C1 segment of cervical spinal cord (tissue), 14 donors: ENCODE measurements at regions not wholly inside any gene's neighbourhood (a gene's known extent, or its start where the extent isn't known, plus 50 kb on each side); places are given as distances from the start of the nearest gene placed in this dataset.
A peak's percentile ranks its signal among the peaks of the same experiment; 100 is the strongest.
"Not testable (repeated sequence)": the region's sequence is repeated elsewhere in the genome, so short reads cannot be mapped to it uniquely, and the experiment has no call there.

Experiments
- DNase-seq, 14 donors: peaks; one replicate each; lab custom pipeline; 2025; lab: John Stamatoyannopoulos, UW

GRCh38 chr7:137110535-137110934 lies 233.0 kb downstream of the PTN start:
- DNase-seq: no peak

- DNase-seq: no peak
Measured at GRCh38 chr7:137110091-137110509, 233.4 kb downstream of the PTN start.

- not testable (repeated sequence) for DNase-seq
Measured at GRCh38 chr7:137107802-137108201, 235.7 kb downstream of the PTN start.

- not testable (repeated sequence) for DNase-seq
Measured at GRCh38 chr7:137103526-137103925, 235.1 kb downstream of the CHRM2 start.

GRCh38 chr7:137097111-137097510 lies 228.7 kb downstream of the CHRM2 start:
- DNase-seq: no peak

- DNase-seq: no peak
Measured at GRCh38 chr7:137096607-137097006, 228.2 kb downstream of the CHRM2 start.

GRCh38 chr7:137093198-137093597 lies 224.7 kb downstream of the CHRM2 start:
- no peak for DNase-seq

- DNase-seq: no peak
Measured at GRCh38 chr7:137091396-137091795, 222.9 kb downstream of the CHRM2 start.

- DNase-seq: no peak
Measured at GRCh38 chr7:137086896-137087295, 218.4 kb downstream of the CHRM2 start.

GRCh38 chr7:137084607-137085380 lies 216.3 kb downstream of the CHRM2 start:
- DNase-seq: peak in 1 of 14 donors; percentile 63

- no peak for DNase-seq
Measured at GRCh38 chr7:137082391-137082790, 213.9 kb downstream of the CHRM2 start.

GRCh38 chr7:137081321-137082093 lies 213.1 kb downstream of the CHRM2 start:
- DNase-seq: peak in 1 of 14 donors; percentile 70

- DNase-seq: no peak
Measured at GRCh38 chr7:137080516-137081203, 212.2 kb downstream of the CHRM2 start.

- no peak for DNase-seq
Measured at GRCh38 chr7:137078781-137079180, 210.3 kb downstream of the CHRM2 start.

- no peak for DNase-seq
Measured at GRCh38 chr7:137074391-137075030, 206.1 kb downstream of the CHRM2 start.

- DNase-seq: no peak
Measured at GRCh38 chr7:137073571-137074325, 205.3 kb downstream of the CHRM2 start.
